Heart right ventricle (tissue), 16 donors: ENCODE measurements at regions not wholly inside any gene's neighbourhood (a gene's known extent, or its start where the extent isn't known, plus 50 kb on each side); places are given as distances from the start of the nearest gene placed in this dataset.

Experiments
- ATAC-seq, 8 donors: fragments of 200-7000 bp; cut with Tn5 transposase; one replicate each; pipeline ENCODE4 v1.9.1; 2020; ENCODE audit warnings: mild to moderate bottlenecking in 8 of 8, moderate library complexity in 8 of 8, moderate number of reproducible peaks in 1 of 8
- DNase-seq, 2 donors: peaks; one replicate each; pipeline ENCODE4 v3.0.0-alpha.2; 2020
- H3K27ac ChIP-seq, 10 donors: fragments of 200-600 bp; sonication (generic) in 2 of 10; one replicate each; pipeline versions ENCODE4 v1.5.0 to v1.8.0; 2020 to 2022; ENCODE audit warnings: mild to moderate bottlenecking in 3 of 10
- H3K27me3 ChIP-seq, 7 donors: fragments of 200-600 bp; one replicate each; pipeline ENCODE4 v1.8.0; 2021 to 2022; ENCODE audit warnings: mild to moderate bottlenecking in 2 of 7
- H3K36me3 ChIP-seq, 9 donors: fragments of 200-600 bp; sonication (generic) in 1 of 9; one replicate each; pipeline versions ENCODE4 v1.5.0 to v1.8.0; 2020 to 2022; ENCODE audit warnings: mild to moderate bottlenecking in 2 of 9
- H3K4me1 ChIP-seq, 9 donors: fragments of 200-600 bp; sonication (generic) in 1 of 9; one replicate each; pipeline versions ENCODE4 v1.5.0 to v1.8.0; 2020 to 2022; ENCODE audit warnings: mild to moderate bottlenecking in 4 of 9
- H3K4me3 ChIP-seq, 10 donors: fragments of 200-600 bp; sonication (generic) in 2 of 10; one replicate each; pipeline versions ENCODE4 v1.5.0 to v1.8.0; 2020 to 2022; ENCODE audit warnings: mild to moderate bottlenecking in 7 of 10, moderate library complexity in 2 of 10
- H3K9me3 ChIP-seq, 11 donors: fragments of 200-600 bp in 10 of 11; sonication (generic) in 2 of 11; one replicate each; pipeline versions ENCODE4 v1.5.0 to v1.8.0; 2013 to 2022; ENCODE audit warnings: mild to moderate bottlenecking in 2 of 11, control low read depth in 1 of 11, moderate library complexity in 1 of 11
- CTCF ChIP-seq, 9 donors: fragments of 200-600 bp; sonication (generic) in 2 of 9; IDR thresholded peaks; one replicate each; pipeline versions ENCODE4 v1.5.0 to v1.8.0; 2021 to 2022; ENCODE audit warnings: antibody characterized with exemption in 9 of 9, mild to moderate bottlenecking in 5 of 9, moderate library complexity in 1 of 9
- WGBS, 2 donors: extraction: QIAGEN DNeasy Blood & Tissue Kit; methylation state at CpG; one replicate each; pipeline ENCODE4 v1.1.7; 2013; ENCODE audit warnings: inconsistent platforms in 1 of 2; 5-methylcytosine and 5-hydroxymethylcytosine counted together
- intact Hi-C, 10 donors: fragments of 100-400 bp; cut with DNase I; formaldehyde crosslinking; loops; one replicate each; pipeline versions ENCODE4 v1.11.1 to v1.14.2; 2022
- donor health status: Arrhythmogenic right ventricular cardiomyopathy.
- donor health status: ischemic (EF 13 %, LVEDD 7.1; RV severe dilation, severe dysfunction).
- donor health status: healthy with polysubstance abuse.
- donor health status: DM: no; HTN: yes; CAD: no.
- donor health status: DM: no; HTN: no; CAD: no.
- donor health status: ischemic (EF 25% LVEDD 6.9; RV normal size, moderate dysfunction).
- donor health status: ischemic (EF 25% LVEDD 5.7; RV mildly dilated, moderate dysfunction).
- donor health status: healthy.
- donor health status: DM: yes; HTN: yes; CAD: no.
- donor health status: Ischemic cardiomyopathy.
- donor health status: ischemic (EF 35%, LVEDD 5.7; RV mildly dilated, moderate dysfunction).
- donor health status: nonischemic (EF 11% LVEDD 7.7; RV severe dilation, severe dysfunction).
- donor health status: DM: yes; HTN: yes; CAD: no.
- donor health status: PGD.
- donor health status: ischemic (EF 29% LVEDD 5.4; RV normal size, mild dysfunction).
- donor health status: nonischemic (EF 23%, LVEDD 6.1; RV moderate dilation, normal function).

GRCh38 chr2:118321432-118322105, 233.3 kb downstream of the INSIG2 start:
- Histone ChIP-seq H3K9me3 (no peaks in the 10 kb centered on the region), H3K4me3 (no peak overlapping the region), H3K36me3 (no peaks in the 10 kb centered on the region), H3K27ac (no peak overlapping the region), H3K4me1 (no peaks in the 10 kb centered on the region), H3K27me3 (peaks cover 0 to 36% (median 19%) of the 10 kb centered on the region in 7 donors)
- TF ChIP-seq CTCF (IDR thresholded peaks at IDR 0.05) = no peak
- intact Hi-C loops = no loop called here
- DNase-seq (no peak), ATAC-seq (no peak)
- WGBS, 2 donors = 26 to 31% methylated on average over 5 of the region's 5 CpGs

- no peak for TF ChIP-seq CTCF (IDR thresholded peaks at IDR 0.05)
- H3K9me3 ChIP-seq = no peaks in the 10 kb centered on the region
- H3K36me3 ChIP-seq = no peaks in the 10 kb centered on the region
- ATAC-seq = no peak
- H3K27me3 ChIP-seq = peaks cover 0 to 36% (median 19%) of the 10 kb centered on the region in 7 donors
- DNase-seq = no peak
- 66 to 70% methylated on average over 4 of the region's 4 CpGs for WGBS, 2 donors
- intact Hi-C loops = no loop called here
- H3K4me1 ChIP-seq = no peaks in the 10 kb centered on the region
- H3K27ac ChIP-seq = no peak overlapping the region
- no peak overlapping the region for H3K4me3 ChIP-seq
Measured at GRCh38 chr2:118320658-118321057, 232.4 kb downstream of the INSIG2 start.

GRCh38 chr2:118320196-118320595, 231.9 kb downstream of the INSIG2 start:
- WGBS, 2 donors = 71 to 79% methylated on average over 6 of the region's 6 CpGs
- Histone ChIP-seq H3K27ac (no peak overlapping the region), H3K27me3 (peaks cover 0 to 36% (median 19%) of the 10 kb centered on the region in 7 donors), H3K36me3 (no peaks in the 10 kb centered on the region), H3K4me1 (no peaks in the 10 kb centered on the region), H3K4me3 (no peak overlapping the region), H3K9me3 (peaks cover 0 to 2% (median 0%) of the 10 kb centered on the region in 11 donors)
- ATAC-seq (no peak), DNase-seq (no peak)
- TF ChIP-seq CTCF (IDR thresholded peaks at IDR 0.05) = no peak
- intact Hi-C loops = no loop called here

- no peak overlapping the region for H3K4me3 ChIP-seq
- WGBS, 2 donors = 10 to 14% methylated on average over 4 of the region's 4 CpGs
- H3K36me3 ChIP-seq = no peaks in the 10 kb centered on the region
- H3K9me3 ChIP-seq = peaks cover 0 to 3% (median 0%) of the 10 kb centered on the region in 11 donors
- peaks cover 0 to 40% (median 13%) of the 10 kb centered on the region in 7 donors for H3K27me3 ChIP-seq
- no peak for DNase-seq
- ATAC-seq = no peak
- no peak overlapping the region for H3K27ac ChIP-seq
- no peak for TF ChIP-seq CTCF (IDR thresholded peaks at IDR 0.05)
- intact Hi-C loops = no loop called here
- no peaks in the 10 kb centered on the region for H3K4me1 ChIP-seq
Measured at GRCh38 chr2:118319271-118319684, 231.0 kb downstream of the INSIG2 start.
